Activated CD4-positive, alpha-beta T cell treated with anti-CD3 and anti-CD28 coated beads for 24 hours (primary cell): ENCODE measurements at regions not wholly inside any gene's neighbourhood (a gene's known extent, or its start where the extent isn't known, plus 50 kb on each side); places are given as distances from the start of the nearest gene placed in this dataset.
"Not testable (repeated sequence)": the region's sequence is repeated elsewhere in the genome, so short reads cannot be mapped to it uniquely, and the experiment has no call there.

Experiments
- DNase-seq, 2 donors: peaks; one replicate each; pipeline ENCODE4 v3.0.0-alpha.2; 2020; ENCODE audit warnings: low read depth in 2 of 2

GRCh38 chr3:29031175-29031574 is 249.7 kb upstream of the RBMS3 start:
- DNase-seq: not testable (repeated sequence)

GRCh38 chr3:29033511-29033910 is 247.4 kb upstream of the RBMS3 start:
- no peak for DNase-seq

GRCh38 chr3:29050155-29050554 is 230.7 kb upstream of the RBMS3 start:
- no peak for DNase-seq

- DNase-seq: no peak
These were observed 223.5 kb upstream of the RBMS3 start for GRCh38 chr3:29057326-29057725.

GRCh38 chr3:29064085-29064484 is 216.8 kb upstream of the RBMS3 start:
- no peak for DNase-seq

GRCh38 chr3:29065211-29065785 is 215.6 kb upstream of the RBMS3 start:
- no peak for DNase-seq

- no peak for DNase-seq
These were observed 213.9 kb upstream of the RBMS3 start for GRCh38 chr3:29067007-29067406.

- no peak for DNase-seq
These were observed 209.8 kb upstream of the RBMS3 start for GRCh38 chr3:29070959-29071634.

- DNase-seq: no peak
These were observed 208.3 kb upstream of the RBMS3 start for GRCh38 chr3:29072611-29073010.

GRCh38 chr3:29077356-29077755 is 203.5 kb upstream of the RBMS3 start:
- no peak for DNase-seq

GRCh38 chr3:29079358-29079757 is 201.5 kb upstream of the RBMS3 start:
- DNase-seq: no peak

- DNase-seq: no peak
These were observed 199.9 kb upstream of the RBMS3 start for GRCh38 chr3:29080967-29081366.

- DNase-seq: no peak
These were observed 197.8 kb upstream of the RBMS3 start for GRCh38 chr3:29083081-29083480.

- no peak for DNase-seq
These were observed 197.2 kb upstream of the RBMS3 start for GRCh38 chr3:29083676-29084075.

- no peak for DNase-seq
These were observed 192.3 kb upstream of the RBMS3 start for GRCh38 chr3:29088579-29088978.

GRCh38 chr3:29090912-29091597 is 189.8 kb upstream of the RBMS3 start:
- DNase-seq: no peak

- DNase-seq: no peak
These were observed 189.2 kb upstream of the RBMS3 start for GRCh38 chr3:29091599-29092189.

GRCh38 chr3:29092348-29092747 is 188.5 kb upstream of the RBMS3 start:
- no peak for DNase-seq

GRCh38 chr3:29099296-29099695 is 181.6 kb upstream of the RBMS3 start:
- no peak for DNase-seq

- no peak for DNase-seq
These were observed 181.1 kb upstream of the RBMS3 start for GRCh38 chr3:29099775-29100174.

- no peak for DNase-seq
These were observed 180.6 kb upstream of the RBMS3 start for GRCh38 chr3:29100292-29100691.

- DNase-seq: no peak
These were observed 152.9 kb upstream of the RBMS3 start for GRCh38 chr3:29128001-29128400.

GRCh38 chr3:29137601-29138000 is 143.3 kb upstream of the RBMS3 start:
- no peak for DNase-seq
